ENCODE measurements at regions not wholly inside any gene's neighbourhood (a gene's known extent, or its start where the extent isn't known, plus 50 kb on each side); places are given as distances from the start of the nearest gene placed in this dataset.

DNA sequence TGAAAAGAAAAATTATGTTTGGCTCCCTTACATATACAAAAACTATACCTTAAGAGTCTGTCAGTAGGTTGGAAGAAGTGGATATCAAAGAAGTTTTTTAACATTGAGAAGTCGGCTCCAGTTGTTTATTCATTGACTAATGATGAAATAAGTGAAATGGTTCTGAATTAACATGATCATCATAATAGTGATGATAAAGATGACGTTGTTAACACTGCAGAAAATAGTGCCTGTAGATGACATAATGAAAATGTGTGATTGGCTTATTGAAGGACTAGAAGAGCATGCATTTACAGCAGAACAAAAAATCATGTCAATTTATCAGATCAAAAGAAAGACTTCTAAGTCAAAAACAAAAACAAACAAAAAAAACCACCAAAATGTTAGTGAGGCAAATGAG lies 1125.4 kb upstream of the NXPH2 start:
- ChIA-PET POLR2A (no interaction called here), CTCF (no interaction called here)
- no peak overlapping the region for H3K27ac Mint-ChIP-seq
- H3K4me1 Mint-ChIP-seq: no peaks in the 10 kb centered on the region
- H3K9me3 Mint-ChIP-seq: peaks cover 17% of the 10 kb centered on the region
- H3K36me3 Mint-ChIP-seq (ENCODE audit: low read depth): no peaks in the 10 kb centered on the region
- DNase-seq: no peak
- no peaks in the 10 kb centered on the region for H3K27me3 Mint-ChIP-seq
- H3K4me3 Mint-ChIP-seq: no peak overlapping the region

DNA sequence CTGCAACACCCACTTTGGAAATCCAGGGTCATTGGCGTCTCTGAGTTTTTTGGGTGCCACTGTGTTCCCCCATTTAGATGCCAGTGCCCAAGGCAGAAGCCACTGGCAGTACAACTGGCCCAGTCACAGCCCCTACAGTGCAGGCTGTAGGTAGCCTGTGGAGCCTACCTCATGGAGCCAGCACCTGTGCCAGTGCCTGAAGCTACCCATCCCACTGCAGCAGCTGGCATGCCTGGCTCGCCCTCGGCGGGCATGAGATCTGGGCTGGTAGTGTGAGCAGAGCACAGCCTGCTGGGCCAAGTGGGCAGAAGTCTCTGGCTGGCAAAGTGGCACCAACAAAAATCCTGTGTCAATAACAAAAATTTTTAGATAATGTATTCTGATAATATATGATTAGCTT lies 1111.4 kb upstream of the NXPH2 start:
- H3K36me3 Mint-ChIP-seq (ENCODE audit: low read depth): no peaks in the 10 kb centered on the region
- no peaks in the 10 kb centered on the region for H3K27me3 Mint-ChIP-seq
- no peak overlapping the region for H3K27ac Mint-ChIP-seq
- no peak for DNase-seq
- ChIA-PET CTCF (no interaction called here), POLR2A (no interaction called here)
- no peaks in the 10 kb centered on the region for H3K4me1 Mint-ChIP-seq
- H3K9me3 Mint-ChIP-seq: peaks cover 8% of the 10 kb centered on the region
- no peak overlapping the region for H3K4me3 Mint-ChIP-seq

DNA sequence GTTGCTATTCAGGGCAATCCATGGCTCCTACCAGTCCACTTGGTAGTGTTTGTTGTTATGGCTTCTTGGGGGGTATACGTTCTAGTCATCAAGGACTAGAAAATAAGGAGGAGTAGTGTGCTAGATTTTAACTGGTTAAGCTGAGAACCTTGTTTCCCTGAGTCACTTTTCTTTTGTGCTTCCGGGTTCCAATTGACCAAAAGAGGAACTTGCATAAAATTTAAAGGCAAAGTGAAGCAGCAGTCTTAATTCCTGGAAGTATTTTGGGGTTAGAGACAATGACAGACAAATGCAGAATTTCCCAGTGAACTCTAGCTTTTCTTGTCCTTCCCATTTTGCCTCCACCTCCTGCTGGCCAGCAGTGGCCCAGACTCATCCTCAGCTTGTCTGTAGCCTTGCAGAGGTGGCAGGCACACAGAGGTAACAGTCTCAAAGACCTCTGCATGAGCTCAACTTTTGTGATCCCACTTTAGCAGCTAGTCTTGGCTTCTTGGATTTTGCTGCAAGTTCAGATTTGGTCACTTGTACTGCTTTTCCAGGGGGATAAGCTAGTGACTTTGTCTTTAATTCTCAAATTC lies 1105.8 kb upstream of the NXPH2 start:
- Mint-ChIP-seq H3K27me3 (no peaks in the 10 kb centered on the region), H3K9me3 (peaks cover 14% of the 10 kb centered on the region), H3K4me3 (no peak overlapping the region), H3K4me1 (no peaks in the 10 kb centered on the region), H3K36me3 (ENCODE audit: low read depth) (no peaks in the 10 kb centered on the region), H3K27ac (no peak overlapping the region)
- POLR2A ChIA-PET: no interaction called here
- no peak for DNase-seq
- CTCF ChIA-PET: no interaction called here

DNA sequence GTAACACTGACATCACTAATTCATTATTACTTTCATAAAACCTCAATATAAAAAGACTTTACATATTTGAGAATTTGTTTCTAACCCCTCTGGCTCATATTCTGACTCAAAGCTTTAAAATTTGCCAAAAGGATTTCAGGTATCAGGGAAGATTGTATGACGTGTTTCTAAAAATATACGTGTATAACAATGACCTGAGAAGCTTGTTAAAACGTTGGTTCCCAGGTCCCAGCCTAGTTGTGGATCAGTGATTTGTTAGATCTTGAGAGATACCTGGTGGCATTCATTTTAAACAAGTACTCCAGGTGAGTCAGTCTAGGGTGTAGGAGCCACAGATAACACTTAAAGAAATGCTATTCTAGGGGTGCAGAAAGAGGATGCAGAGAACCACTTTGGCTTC lies 1096.8 kb upstream of the NXPH2 start:
- POLR2A ChIA-PET: no interaction called here

DNA sequence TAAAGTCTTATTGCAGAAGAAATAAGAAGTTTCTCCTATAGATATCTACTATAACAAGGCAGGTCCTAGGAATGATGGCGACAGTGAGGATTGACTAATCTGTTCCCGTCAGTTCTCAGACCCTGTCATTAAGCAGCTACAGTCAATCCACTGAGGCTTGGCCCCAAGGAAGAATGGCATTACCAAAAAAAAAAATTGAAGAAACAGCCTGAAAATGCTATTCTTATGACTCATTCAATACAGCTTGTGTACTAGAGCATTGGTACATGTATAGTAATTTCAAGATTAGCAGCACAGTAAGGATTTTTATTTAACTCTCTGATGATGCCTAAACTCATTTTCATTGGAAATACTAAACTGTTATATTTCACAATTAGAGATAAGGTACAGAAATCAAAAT lies 1096.1 kb upstream of the NXPH2 start:
- H3K4me3 Mint-ChIP-seq: no peak overlapping the region
- H3K27ac Mint-ChIP-seq: no peak overlapping the region
- peaks cover 3% of the 10 kb centered on the region for H3K9me3 Mint-ChIP-seq
- no peak for DNase-seq
- H3K27me3 Mint-ChIP-seq: no peaks in the 10 kb centered on the region
- H3K4me1 Mint-ChIP-seq: no peaks in the 10 kb centered on the region
- H3K36me3 Mint-ChIP-seq (ENCODE audit: low read depth): no peaks in the 10 kb centered on the region
- CTCF ChIA-PET: no interaction called here
- POLR2A ChIA-PET: no interaction called here

More for the DNA sequence above, 1096.8 kb upstream of the NXPH2 start:
- Mint-ChIP-seq H3K27me3 (no peaks in the 10 kb centered on the region), H3K4me3 (no peak overlapping the region), H3K27ac (no peak overlapping the region), H3K36me3 (ENCODE audit: low read depth) (no peaks in the 10 kb centered on the region), H3K9me3 (peaks cover 3% of the 10 kb centered on the region), H3K4me1 (no peaks in the 10 kb centered on the region)
- CTCF ChIA-PET: no interaction called here
- DNase-seq: no peak

DNA sequence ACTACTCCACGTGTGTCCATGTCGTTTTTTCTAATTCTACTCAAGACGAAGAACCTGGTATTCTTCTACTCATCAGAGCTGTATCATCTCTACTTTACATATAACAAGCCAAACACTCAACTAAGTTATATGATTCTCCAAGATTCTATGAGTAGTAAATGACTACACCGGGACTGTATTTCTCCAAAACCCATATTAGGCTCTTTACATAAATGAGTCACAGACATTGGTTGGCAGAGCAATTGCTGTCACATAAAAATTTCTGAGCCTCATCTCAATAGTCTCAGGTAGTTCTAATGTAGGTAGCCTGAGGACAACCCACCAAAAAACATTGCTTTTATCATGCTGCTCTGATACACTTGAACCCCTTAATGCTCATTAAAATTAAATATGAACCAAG lies 1092.3 kb upstream of the NXPH2 start:
- Mint-ChIP-seq H3K9me3 (peaks cover 8% of the 10 kb centered on the region), H3K36me3 (ENCODE audit: low read depth) (no peaks in the 10 kb centered on the region), H3K4me3 (no peak overlapping the region), H3K27me3 (no peaks in the 10 kb centered on the region), H3K4me1 (no peaks in the 10 kb centered on the region), H3K27ac (no peak overlapping the region)
- ChIA-PET POLR2A (no interaction called here), CTCF (no interaction called here)
- no peak for DNase-seq

DNA sequence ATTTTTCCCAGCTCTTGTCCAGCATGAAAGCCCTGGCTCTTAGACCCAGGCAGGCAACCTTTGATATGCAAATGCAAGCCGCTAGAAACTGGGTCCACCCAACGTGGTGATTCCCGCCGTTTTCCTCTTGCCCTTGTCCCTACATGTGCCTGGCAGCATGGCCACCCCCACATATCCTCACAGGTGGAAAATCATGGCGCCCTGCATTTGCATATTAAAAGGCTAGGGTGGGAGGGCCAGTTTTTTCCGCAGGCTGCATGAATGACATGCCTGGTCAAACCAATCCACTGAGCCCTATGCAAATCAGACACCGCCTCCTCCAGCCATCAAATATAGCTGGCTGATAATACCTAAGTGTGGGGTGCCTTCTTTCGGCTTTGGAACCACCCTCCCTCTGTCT lies 1091.8 kb upstream of the NXPH2 start:
- H3K27me3 Mint-ChIP-seq: no peaks in the 10 kb centered on the region
- CTCF ChIA-PET: no interaction called here
- DNase-seq: no peak
- H3K36me3 Mint-ChIP-seq (ENCODE audit: low read depth): no peaks in the 10 kb centered on the region
- no peak overlapping the region for H3K27ac Mint-ChIP-seq
- no peak overlapping the region for H3K4me3 Mint-ChIP-seq
- H3K9me3 Mint-ChIP-seq: peaks cover 9% of the 10 kb centered on the region
- H3K4me1 Mint-ChIP-seq: no peaks in the 10 kb centered on the region
- POLR2A ChIA-PET: no interaction called here

DNA sequence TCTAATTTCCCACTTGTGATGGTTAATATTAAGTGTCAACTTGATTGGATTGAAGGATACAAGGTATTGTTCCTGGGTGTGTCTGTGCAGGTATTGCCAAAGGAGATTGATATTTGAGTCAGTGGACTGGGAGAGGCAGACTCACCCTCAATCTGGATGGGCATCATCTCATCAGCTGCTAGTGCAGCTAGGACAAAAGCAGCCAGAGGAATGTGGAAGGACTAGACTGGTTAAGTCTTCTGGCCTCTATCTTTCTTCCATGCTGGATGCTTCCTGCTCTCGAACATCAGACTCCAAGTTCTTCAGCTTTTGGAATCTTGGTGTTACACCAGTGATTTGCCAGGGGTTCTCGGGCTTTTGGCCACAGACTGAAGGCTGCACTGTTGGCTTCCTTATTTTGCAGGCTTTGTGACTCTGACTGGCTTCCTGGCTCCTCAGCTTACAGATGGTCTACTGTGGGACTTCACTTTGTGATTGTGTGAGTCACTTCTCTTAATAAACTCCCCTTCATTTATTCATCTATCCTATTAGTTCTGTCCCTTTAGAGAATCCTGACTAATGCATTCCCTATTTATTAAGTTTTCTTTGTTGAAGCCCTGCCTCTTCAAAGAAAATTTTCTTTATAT lies 1087.5 kb upstream of the NXPH2 start:
- no peaks in the 10 kb centered on the region for H3K4me1 Mint-ChIP-seq
- ChIA-PET POLR2A (no interaction called here), CTCF (no interaction called here)
- no peak for DNase-seq
- H3K36me3 Mint-ChIP-seq (ENCODE audit: low read depth): no peaks in the 10 kb centered on the region
- H3K27me3 Mint-ChIP-seq: no peaks in the 10 kb centered on the region
- no peak overlapping the region for H3K27ac Mint-ChIP-seq
- H3K9me3 Mint-ChIP-seq: peaks cover 20% of the 10 kb centered on the region
- H3K4me3 Mint-ChIP-seq: no peak overlapping the region

DNA sequence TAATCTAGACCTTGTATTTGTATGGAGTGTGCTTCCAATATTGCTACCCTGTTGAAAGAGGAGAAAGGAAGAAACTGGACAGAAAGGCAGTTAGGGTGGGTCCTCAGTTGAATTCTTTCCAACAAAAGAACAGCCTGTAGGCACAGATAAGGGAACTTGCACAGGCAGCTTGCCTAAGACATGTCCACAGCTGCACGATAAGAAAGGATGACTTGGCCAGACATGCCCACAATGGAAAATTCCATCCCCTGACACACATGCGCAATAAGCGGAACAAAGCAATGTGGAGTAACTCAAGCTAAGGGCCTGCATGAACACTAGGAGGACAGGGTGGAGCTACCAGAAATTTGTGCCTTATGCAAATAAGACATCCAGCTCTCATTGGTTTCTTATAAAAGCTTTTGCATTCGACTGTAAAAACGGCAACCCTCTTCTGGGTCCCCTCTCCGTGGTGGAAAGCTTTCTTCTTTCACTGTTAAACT lies 1084.7 kb upstream of the NXPH2 start:
- Mint-ChIP-seq H3K9me3 (peaks cover 19% of the 10 kb centered on the region), H3K27me3 (no peaks in the 10 kb centered on the region), H3K36me3 (ENCODE audit: low read depth) (no peaks in the 10 kb centered on the region), H3K4me1 (no peaks in the 10 kb centered on the region), H3K27ac (no peak overlapping the region), H3K4me3 (no peak overlapping the region)
- CTCF ChIA-PET: no interaction called here
- POLR2A ChIA-PET: no interaction called here
- DNase-seq: no peak

DNA sequence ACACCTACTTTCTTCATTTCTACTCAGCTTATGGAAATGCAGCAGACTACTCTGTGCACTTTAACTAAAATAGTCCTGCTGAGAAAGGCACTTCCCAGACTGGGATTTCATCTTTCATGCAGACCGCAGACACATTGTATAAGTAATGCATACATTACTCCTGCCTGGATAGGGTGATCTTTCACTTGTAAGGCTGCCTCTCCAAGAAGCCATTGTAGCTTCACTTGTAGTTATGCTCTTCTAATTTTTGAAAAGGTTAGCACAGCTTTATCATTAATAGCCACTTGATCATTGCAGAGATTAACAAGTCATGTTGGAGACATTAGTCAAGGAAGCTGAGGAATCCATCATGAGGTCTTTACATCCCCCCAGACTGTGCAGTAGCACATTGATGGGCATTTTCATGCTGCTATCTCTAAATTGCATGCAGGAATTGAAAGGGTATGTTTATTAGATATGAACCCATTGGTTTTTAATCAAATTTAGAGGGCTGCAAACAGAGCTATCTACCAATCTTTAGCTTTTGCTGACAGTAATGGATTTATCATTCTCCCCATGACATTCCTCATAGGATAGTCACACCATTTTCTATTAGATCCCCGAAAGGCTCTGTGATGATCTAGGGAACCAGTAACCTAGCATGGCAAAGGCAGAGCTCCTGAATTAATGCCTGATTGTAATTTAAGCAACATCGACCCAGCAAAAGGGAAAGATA lies 1074.7 kb upstream of the NXPH2 start:
- Mint-ChIP-seq H3K27ac (no peak overlapping the region), H3K27me3 (no peaks in the 10 kb centered on the region), H3K4me3 (no peak overlapping the region), H3K4me1 (no peaks in the 10 kb centered on the region), H3K36me3 (ENCODE audit: low read depth) (no peaks in the 10 kb centered on the region), H3K9me3 (peaks cover 16% of the 10 kb centered on the region)
- ChIA-PET POLR2A (no interaction called here), CTCF (no interaction called here)
- no peak for DNase-seq

DNA sequence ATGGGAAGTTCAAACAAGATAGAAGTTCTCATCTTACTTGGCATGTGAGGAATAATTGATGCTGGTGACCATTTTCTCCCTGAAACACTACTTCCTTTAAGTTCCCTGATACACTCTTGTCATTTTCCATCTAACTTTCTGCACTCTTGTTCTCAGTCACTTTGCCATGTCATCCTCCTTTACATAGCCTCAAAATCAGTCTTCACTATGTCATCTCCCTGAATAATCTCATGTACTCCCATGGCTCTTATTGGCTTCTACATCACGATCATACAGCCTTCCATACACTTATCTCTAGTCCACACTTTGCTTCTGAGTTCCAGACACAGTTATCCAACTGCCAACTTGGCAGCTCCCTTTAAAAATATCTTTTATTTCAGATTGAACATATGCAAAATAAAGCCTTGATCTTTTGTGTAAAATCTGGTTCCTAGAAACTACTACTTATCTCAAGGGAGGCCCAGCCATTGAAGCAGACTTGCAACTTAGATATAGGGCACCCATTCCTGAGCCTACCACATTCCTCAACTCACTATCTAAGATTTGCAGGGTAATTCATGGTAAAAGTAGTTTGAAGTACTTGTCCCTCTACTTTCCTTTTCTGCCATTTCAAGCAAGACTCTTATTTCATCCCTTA lies 1070.2 kb upstream of the NXPH2 start:
- Mint-ChIP-seq H3K27me3 (no peaks in the 10 kb centered on the region), H3K4me3 (no peak overlapping the region), H3K4me1 (no peaks in the 10 kb centered on the region), H3K9me3 (peaks cover 12% of the 10 kb centered on the region), H3K27ac (no peak overlapping the region), H3K36me3 (ENCODE audit: low read depth) (no peaks in the 10 kb centered on the region)
- ChIA-PET POLR2A (no interaction called here), CTCF (no interaction called here)
- no peak for DNase-seq

DNA sequence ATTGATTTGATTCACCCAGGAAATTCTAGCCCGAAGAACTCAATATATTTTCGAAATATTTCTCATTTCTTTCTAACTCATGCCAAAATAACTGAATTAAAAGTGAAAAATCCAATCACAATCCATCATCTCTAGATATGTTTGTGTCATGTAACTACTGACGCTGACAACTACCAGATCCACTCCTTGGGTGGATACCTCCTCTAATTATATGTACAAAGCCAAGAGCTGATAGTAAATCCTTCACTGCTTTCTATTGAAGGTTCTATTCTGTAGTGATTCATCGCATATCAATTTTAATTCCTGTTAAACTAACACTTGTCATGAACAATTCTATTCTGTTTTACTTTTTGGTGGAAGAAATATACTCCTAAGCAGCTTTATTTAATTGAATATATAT lies 1056.6 kb upstream of the NXPH2 start:
- H3K4me1 Mint-ChIP-seq: no peaks in the 10 kb centered on the region
- H3K9me3 Mint-ChIP-seq: peaks cover 6% of the 10 kb centered on the region
- H3K27ac Mint-ChIP-seq: no peak overlapping the region
- H3K27me3 Mint-ChIP-seq: no peaks in the 10 kb centered on the region
- no peaks in the 10 kb centered on the region for H3K36me3 Mint-ChIP-seq (ENCODE audit: low read depth)
- H3K4me3 Mint-ChIP-seq: no peak overlapping the region
- DNase-seq: no peak
- CTCF ChIA-PET: no interaction called here
- POLR2A ChIA-PET: no interaction called here

DNA sequence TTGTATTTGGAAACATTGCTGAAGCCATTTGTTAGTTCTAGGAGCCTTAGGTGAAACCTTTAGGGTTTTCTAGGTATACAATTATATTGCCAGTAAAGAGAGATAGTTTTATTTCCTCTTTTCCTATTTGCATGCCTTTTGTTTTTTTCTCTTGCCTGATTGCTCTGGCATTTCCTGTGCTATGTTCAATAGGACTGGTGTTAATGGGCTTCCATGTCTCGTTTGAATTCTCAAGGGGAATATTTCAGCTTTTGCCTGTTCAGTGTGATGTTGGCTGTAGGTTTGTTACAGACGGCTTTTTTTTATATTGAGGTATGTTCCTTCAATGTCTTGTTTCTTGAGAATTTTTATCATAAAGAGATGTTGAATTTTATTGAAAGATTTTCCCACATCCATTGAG lies 1054.9 kb upstream of the NXPH2 start:
- DNase-seq: no peak
- no peak overlapping the region for H3K4me3 Mint-ChIP-seq
- no peaks in the 10 kb centered on the region for H3K4me1 Mint-ChIP-seq
- CTCF ChIA-PET: no interaction called here
- H3K36me3 Mint-ChIP-seq (ENCODE audit: low read depth): no peaks in the 10 kb centered on the region
- POLR2A ChIA-PET: no interaction called here
- no peak overlapping the region for H3K27ac Mint-ChIP-seq
- peaks cover 6% of the 10 kb centered on the region for H3K9me3 Mint-ChIP-seq
- no peaks in the 10 kb centered on the region for H3K27me3 Mint-ChIP-seq

DNA sequence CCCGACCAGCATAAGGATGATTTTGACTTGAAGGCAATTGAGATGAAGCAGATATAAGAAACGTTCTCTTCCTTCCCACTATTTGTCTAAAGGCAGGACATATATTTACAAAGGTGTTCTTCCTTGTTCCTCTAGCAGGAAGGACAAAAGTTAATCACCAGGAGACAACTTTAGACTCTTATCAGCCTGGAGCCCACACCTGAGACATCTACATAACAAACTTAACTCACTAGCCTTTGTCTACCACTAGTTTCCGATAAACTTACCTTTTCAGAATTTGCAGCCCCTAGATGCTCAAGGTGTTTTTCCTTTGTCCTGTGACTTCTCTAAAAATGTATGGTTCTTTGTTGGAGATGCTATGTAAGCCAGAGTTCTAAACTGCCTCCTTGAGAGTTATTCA lies 1047.8 kb upstream of the NXPH2 start:
- no peaks in the 10 kb centered on the region for H3K36me3 Mint-ChIP-seq (ENCODE audit: low read depth)
- no peak overlapping the region for H3K27ac Mint-ChIP-seq
- no peak overlapping the region for H3K4me3 Mint-ChIP-seq
- H3K9me3 Mint-ChIP-seq: peaks cover 5% of the 10 kb centered on the region
- POLR2A ChIA-PET: no interaction called here
- CTCF ChIA-PET: no interaction called here
- DNase-seq: no peak
- H3K4me1 Mint-ChIP-seq: no peaks in the 10 kb centered on the region
- no peaks in the 10 kb centered on the region for H3K27me3 Mint-ChIP-seq
